Right lobe of liver (tissue), 6 donors: ENCODE measurements at regions not wholly inside any gene's neighbourhood (a gene's known extent, or its start where the extent isn't known, plus 50 kb on each side); places are given as distances from the start of the nearest gene placed in this dataset.
"Not testable (repeated sequence)": the region's sequence is repeated elsewhere in the genome, so short reads cannot be mapped to it uniquely, and the experiment has no call there.

Experiments used
- ATAC-seq, 4 donors: fragments of 200-7000 bp; cut with Tn5 transposase; one replicate each; pipeline ENCODE4 v1.9.1; 2020; ENCODE audit warnings: mild to moderate bottlenecking in 4 of 4, moderate library complexity in 4 of 4
- DNase-seq, 3 donors: peaks; one replicate each; pipeline ENCODE4 v3.0.0-alpha.2; 2020
- H3K27ac ChIP-seq, 3 donors: fragments of 200-600 bp; one replicate each; pipeline ENCODE4 v1.8.0; 2022
- H3K27me3 ChIP-seq, 2 donors: fragments of 200-600 bp; one replicate each; pipeline ENCODE4 v1.8.0; 2022
- H3K36me3 ChIP-seq, 4 donors: fragments of 200-600 bp; sonication (generic) in 1 of 4; one replicate each; pipeline versions ENCODE4 v1.5.1 to v1.8.0; 2017 to 2022; ENCODE audit warnings: control low read depth in 1 of 4
- H3K4me1 ChIP-seq, 4 donors: fragments of 200-600 bp; sonication (generic) in 1 of 4; one replicate each; pipeline versions ENCODE4 v1.5.1 to v1.8.0; 2017 to 2022; ENCODE audit warnings: control low read depth in 1 of 4
- H3K4me3 ChIP-seq, 3 donors: fragments of 200-600 bp; one replicate each; pipeline ENCODE4 v1.8.0; 2022
- H3K9me3 ChIP-seq, 4 donors: fragments of 200-600 bp; sonication (generic) in 1 of 4; one replicate each; pipeline versions ENCODE4 v1.5.1 to v1.8.0; 2017 to 2022; ENCODE audit warnings: control low read depth in 1 of 4
- CTCF ChIP-seq, 4 donors: fragments of 200-600 bp in 3 of 4; fragments of 450-650 bp in 1 of 4; IDR thresholded peaks; one replicate each; pipeline versions ENCODE4 v1.5.1 to v1.8.0; 2016 to 2022; ENCODE audit warnings: antibody characterized with exemption in 4 of 4, mild to moderate bottlenecking in 2 of 4
- POLR2A ChIP-seq: fragments of 450-650 bp; IDR thresholded peaks from one replicate; pipeline ENCODE4 v1.6.1; 2017; ENCODE audit warnings: antibody characterized with exemption, mild to moderate bottlenecking
- WGBS: methylation state at CpG from one replicate; pipeline ENCODE4 v1.1.6; 2018; ENCODE audit warnings: low coverage, low lambda C conversion rate; ENCODE audit not compliant: insufficient coverage; ENCODE audit errors: missing lambda C conversion rate; 5-methylcytosine and 5-hydroxymethylcytosine counted together
- intact Hi-C, 2 donors: fragments of 100-400 bp; cut with DNase I; formaldehyde crosslinking; loops; one replicate each; pipeline versions ENCODE4 v1.11.2 to v1.14.1; 2022
- donor health status: DM: no; HTN: yes; CAD: no.
- donor health status: DM: no; HTN: no; CAD: no.
- donor health status: DM: no; HTN: no; CAD: no.
- donor health status: DM: no; HTN: yes; CAD: no.
- donor health status: DM: no; HTN: yes; CAD: no.

- Histone ChIP-seq H3K9me3 (no peaks in the 10 kb centered on the region), H3K36me3 (no peaks in the 10 kb centered on the region), H3K27ac (no peak overlapping the region), H3K4me1 (no peaks in the 10 kb centered on the region), H3K27me3 (no peaks in the 10 kb centered on the region), H3K4me3 (no peak overlapping the region)
- no peak for ATAC-seq
- intact Hi-C loops = no loop called here
- no peak for TF ChIP-seq CTCF (IDR thresholded peaks at IDR 0.05)
- no peak for TF ChIP-seq POLR2A
- 62% methylated on average over 12 of the region's 12 CpGs for WGBS
- no peak for DNase-seq
Observed at GRCh38 chr19:41510484-41510883, 65.5 kb upstream of the CEACAM21 start.

GRCh38 chr19:41511628-41512027 is 64.3 kb upstream of the CEACAM21 start:
- DNase-seq (no peak), ATAC-seq (no peak)
- Histone ChIP-seq H3K27ac (no peak overlapping the region), H3K4me1 (no peaks in the 10 kb centered on the region), H3K36me3 (no peaks in the 10 kb centered on the region), H3K27me3 (no peaks in the 10 kb centered on the region), H3K9me3 (no peaks in the 10 kb centered on the region), H3K4me3 (no peak overlapping the region)
- 52% methylated on average over 7 of the region's 8 CpGs for WGBS
- TF ChIP-seq POLR2A (no peak), CTCF (IDR thresholded peaks at IDR 0.05) (no peak)
- intact Hi-C loops = no loop called here

- intact Hi-C loops = no loop called here
- Histone ChIP-seq H3K36me3 (no peaks in the 10 kb centered on the region), H3K9me3 (no peaks in the 10 kb centered on the region), H3K4me3 (no peak overlapping the region), H3K27me3 (peaks cover 0 to 3% of the 10 kb centered on the region in 2 donors), H3K27ac (no peak overlapping the region), H3K4me1 (no peaks in the 10 kb centered on the region)
- WGBS = 65% methylated on average over 6 of the region's 25 CpGs
- TF ChIP-seq CTCF (IDR thresholded peaks at IDR 0.05) (no peak), POLR2A (no peak)
- ATAC-seq (no peak), DNase-seq (peak in 1 of 3 donors; percentile 53)
Observed at GRCh38 chr19:41515015-41515652, 60.8 kb upstream of the CEACAM21 start.

- DNase-seq, H3K4me1 ChIP-seq, H3K27me3 ChIP-seq, intact Hi-C loops, H3K36me3 ChIP-seq, H3K9me3 ChIP-seq, H3K27ac ChIP-seq, H3K4me3 ChIP-seq: not testable (repeated sequence)
- ATAC-seq = peak; percentile 44 to 53 (median 50)
- 44% methylated on average over 18 of the region's 19 CpGs for WGBS
- TF ChIP-seq CTCF (IDR thresholded peaks at IDR 0.05) = peak in 1 of 4 donors; percentile 5
Observed at GRCh38 chr19:41516292-41517171, 59.4 kb upstream of the CEACAM21 start.
